Vagina (tissue), 2 donors: ENCODE measurements at regions not wholly inside any gene's neighbourhood (a gene's known extent, or its start where the extent isn't known, plus 50 kb on each side); places are given as distances from the start of the nearest gene placed in this dataset.

Experiments
- POLR2AphosphoS5 ChIP-seq, 2 donors: sonication (generic); formaldehyde crosslinking; IDR thresholded peaks; one replicate each; pipeline ENCODE4 v1.9.0; 2017; ENCODE audit warnings: antibody characterized with exemption in 2 of 2, mild to moderate bottlenecking in 2 of 2, low read depth in 1 of 2; ENCODE audit not compliant: insufficient read depth in 1 of 2
- TF ChIP-seq, protein P1 (sequence below), 3 experiments: fragments of 450-650 bp in 2 of 3; fragments of 200-600 bp in 1 of 3; sonication (generic) in 1 of 3; IDR thresholded peaks; one replicate each; pipeline ENCODE4 v1.5.1; 2017 to 2019; ENCODE audit warnings: antibody characterized with exemption in 3 of 3, mild to moderate bottlenecking in 2 of 3, moderate library complexity in 2 of 3

- TF ChIP-seq, protein P1, sequence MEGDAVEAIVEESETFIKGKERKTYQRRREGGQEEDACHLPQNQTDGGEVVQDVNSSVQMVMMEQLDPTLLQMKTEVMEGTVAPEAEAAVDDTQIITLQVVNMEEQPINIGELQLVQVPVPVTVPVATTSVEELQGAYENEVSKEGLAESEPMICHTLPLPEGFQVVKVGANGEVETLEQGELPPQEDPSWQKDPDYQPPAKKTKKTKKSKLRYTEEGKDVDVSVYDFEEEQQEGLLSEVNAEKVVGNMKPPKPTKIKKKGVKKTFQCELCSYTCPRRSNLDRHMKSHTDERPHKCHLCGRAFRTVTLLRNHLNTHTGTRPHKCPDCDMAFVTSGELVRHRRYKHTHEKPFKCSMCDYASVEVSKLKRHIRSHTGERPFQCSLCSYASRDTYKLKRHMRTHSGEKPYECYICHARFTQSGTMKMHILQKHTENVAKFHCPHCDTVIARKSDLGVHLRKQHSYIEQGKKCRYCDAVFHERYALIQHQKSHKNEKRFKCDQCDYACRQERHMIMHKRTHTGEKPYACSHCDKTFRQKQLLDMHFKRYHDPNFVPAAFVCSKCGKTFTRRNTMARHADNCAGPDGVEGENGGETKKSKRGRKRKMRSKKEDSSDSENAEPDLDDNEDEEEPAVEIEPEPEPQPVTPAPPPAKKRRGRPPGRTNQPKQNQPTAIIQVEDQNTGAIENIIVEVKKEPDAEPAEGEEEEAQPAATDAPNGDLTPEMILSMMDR (IDR thresholded peaks at IDR 0.05), result peak in 2 of 3 experiments; percentile 43 to 66
- no peak for TF ChIP-seq POLR2AphosphoS5 (IDR thresholded peaks at IDR 0.05; ENCODE audit: insufficient read depth in 1 of 2, low read depth in 1 of 2)
Observed at GRCh38 chr7:42831718-42832522, 80.0 kb downstream of the C7orf25 start.
